ENCODE measurements at regions not wholly inside any gene's neighbourhood (a gene's known extent, or its start where the extent isn't known, plus 50 kb on each side); places are given as distances from the start of the nearest gene placed in this dataset.

DNA sequence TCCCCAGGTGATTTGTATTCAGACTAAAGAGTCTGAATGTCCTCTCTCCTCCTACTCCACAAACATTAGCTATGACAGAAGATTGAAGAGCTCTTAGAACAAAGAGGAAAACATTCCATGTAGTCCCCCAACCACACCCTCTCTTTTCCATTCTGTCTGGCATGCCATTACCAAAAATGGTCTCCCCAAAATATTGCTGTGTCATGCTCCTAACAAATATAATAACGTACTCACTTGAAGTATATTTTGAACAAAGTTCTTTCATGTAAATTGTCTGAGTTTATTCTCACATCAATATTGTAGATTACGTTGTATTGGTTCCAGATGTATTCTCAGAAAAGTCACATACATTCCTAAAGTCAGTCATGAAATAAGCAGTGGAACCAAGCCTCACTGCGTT lies 467.3 kb upstream of the IRAK1BP1 start:
- Histone ChIP-seq H3K27ac (replicated peaks) (no peak overlapping the region), H3K27me3 (ENCODE audit: insufficient read depth, poor library complexity, severe bottlenecking) (no peaks in the 10 kb centered on the region), H3K4me3 (replicated peaks; ENCODE audit: insufficient read depth, low read length) (no peak overlapping the region)
- TF ChIP-seq, protein P1, sequence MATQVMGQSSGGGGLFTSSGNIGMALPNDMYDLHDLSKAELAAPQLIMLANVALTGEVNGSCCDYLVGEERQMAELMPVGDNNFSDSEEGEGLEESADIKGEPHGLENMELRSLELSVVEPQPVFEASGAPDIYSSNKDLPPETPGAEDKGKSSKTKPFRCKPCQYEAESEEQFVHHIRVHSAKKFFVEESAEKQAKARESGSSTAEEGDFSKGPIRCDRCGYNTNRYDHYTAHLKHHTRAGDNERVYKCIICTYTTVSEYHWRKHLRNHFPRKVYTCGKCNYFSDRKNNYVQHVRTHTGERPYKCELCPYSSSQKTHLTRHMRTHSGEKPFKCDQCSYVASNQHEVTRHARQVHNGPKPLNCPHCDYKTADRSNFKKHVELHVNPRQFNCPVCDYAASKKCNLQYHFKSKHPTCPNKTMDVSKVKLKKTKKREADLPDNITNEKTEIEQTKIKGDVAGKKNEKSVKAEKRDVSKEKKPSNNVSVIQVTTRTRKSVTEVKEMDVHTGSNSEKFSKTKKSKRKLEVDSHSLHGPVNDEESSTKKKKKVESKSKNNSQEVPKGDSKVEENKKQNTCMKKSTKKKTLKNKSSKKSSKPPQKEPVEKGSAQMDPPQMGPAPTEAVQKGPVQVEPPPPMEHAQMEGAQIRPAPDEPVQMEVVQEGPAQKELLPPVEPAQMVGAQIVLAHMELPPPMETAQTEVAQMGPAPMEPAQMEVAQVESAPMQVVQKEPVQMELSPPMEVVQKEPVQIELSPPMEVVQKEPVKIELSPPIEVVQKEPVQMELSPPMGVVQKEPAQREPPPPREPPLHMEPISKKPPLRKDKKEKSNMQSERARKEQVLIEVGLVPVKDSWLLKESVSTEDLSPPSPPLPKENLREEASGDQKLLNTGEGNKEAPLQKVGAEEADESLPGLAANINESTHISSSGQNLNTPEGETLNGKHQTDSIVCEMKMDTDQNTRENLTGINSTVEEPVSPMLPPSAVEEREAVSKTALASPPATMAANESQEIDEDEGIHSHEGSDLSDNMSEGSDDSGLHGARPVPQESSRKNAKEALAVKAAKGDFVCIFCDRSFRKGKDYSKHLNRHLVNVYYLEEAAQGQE (IDR thresholded peaks at IDR 0.05; ENCODE audit: insufficient replicate concordance, low read depth) = no peak
- TF ChIP-seq POLR2AphosphoS5 (IDR thresholded peaks at IDR 0.05; ENCODE audit: low read depth) = no peak
- TF ChIP-seq SPI1 (IDR thresholded peaks at IDR 0.05; ENCODE audit: borderline replicate concordance, low read depth) = no peak
- DNase-seq (ENCODE audit: low read depth in 1 of 2, low spot score in 1 of 2) = no peak

DNA sequence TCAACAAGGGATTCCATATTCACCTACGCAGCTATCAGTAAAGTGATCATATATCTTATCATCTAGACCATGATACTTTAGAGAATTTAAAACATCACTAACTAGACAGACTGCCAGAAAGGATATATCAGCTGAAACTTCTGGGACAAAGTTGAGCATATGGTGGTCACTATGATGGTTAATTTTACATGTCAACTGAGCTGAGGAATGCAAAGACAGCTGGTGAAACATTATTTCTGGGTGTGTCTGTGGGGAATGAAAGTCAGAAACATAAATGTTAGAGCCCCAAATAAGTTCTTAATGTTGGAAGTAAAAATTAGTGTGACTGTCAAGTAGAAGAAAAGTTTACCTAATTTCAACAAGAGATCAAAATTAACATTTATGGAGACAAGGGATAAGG lies 440.0 kb upstream of the IRAK1BP1 start:
- no peak for DNase-seq (ENCODE audit: low read depth in 1 of 2, low spot score in 1 of 2)
- H3K4me3 ChIP-seq (replicated peaks; ENCODE audit: insufficient read depth, low read length) = no peak overlapping the region
- TF ChIP-seq, protein P2, sequence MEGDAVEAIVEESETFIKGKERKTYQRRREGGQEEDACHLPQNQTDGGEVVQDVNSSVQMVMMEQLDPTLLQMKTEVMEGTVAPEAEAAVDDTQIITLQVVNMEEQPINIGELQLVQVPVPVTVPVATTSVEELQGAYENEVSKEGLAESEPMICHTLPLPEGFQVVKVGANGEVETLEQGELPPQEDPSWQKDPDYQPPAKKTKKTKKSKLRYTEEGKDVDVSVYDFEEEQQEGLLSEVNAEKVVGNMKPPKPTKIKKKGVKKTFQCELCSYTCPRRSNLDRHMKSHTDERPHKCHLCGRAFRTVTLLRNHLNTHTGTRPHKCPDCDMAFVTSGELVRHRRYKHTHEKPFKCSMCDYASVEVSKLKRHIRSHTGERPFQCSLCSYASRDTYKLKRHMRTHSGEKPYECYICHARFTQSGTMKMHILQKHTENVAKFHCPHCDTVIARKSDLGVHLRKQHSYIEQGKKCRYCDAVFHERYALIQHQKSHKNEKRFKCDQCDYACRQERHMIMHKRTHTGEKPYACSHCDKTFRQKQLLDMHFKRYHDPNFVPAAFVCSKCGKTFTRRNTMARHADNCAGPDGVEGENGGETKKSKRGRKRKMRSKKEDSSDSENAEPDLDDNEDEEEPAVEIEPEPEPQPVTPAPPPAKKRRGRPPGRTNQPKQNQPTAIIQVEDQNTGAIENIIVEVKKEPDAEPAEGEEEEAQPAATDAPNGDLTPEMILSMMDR (IDR thresholded peaks at IDR 0.05; ENCODE audit: insufficient read depth, low read length) = no peak
- TF ChIP-seq GABPA (IDR thresholded peaks at IDR 0.05; ENCODE audit: low read depth) = no peak
- TF ChIP-seq SPI1 (IDR thresholded peaks at IDR 0.05; ENCODE audit: borderline replicate concordance, low read depth) = no peak
- TF ChIP-seq, protein P1 (IDR thresholded peaks at IDR 0.05; ENCODE audit: insufficient replicate concordance, low read depth) = no peak
- no peak for TF ChIP-seq POLR2AphosphoS5 (IDR thresholded peaks at IDR 0.05; ENCODE audit: low read depth)

DNA sequence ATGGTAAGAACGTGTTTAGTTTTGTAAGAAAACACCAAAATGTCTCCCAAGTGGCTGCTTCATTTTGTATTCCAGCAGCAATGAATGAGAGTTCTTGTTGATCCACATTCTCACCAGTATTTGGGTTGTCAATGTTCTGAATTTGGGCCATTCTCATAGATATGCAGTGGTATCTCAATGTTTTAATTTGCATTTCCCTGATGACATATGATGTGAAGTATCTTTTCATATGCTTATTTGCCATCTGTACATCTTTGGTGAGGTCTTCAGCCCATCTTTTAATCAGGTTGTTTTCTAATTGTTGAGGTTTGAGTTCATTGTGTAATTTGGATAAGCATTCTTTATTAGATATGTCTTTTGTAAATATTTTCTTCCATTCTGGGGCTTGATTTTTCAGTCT lies 436.8 kb upstream of the IRAK1BP1 start:
- Histone ChIP-seq H3K27ac (replicated peaks) (no peak overlapping the region), H3K4me3 (replicated peaks; ENCODE audit: insufficient read depth, low read length) (no peak overlapping the region), H3K27me3 (ENCODE audit: insufficient read depth, poor library complexity, severe bottlenecking) (no peaks in the 10 kb centered on the region)
- DNase-seq (ENCODE audit: low read depth in 1 of 2, low spot score in 1 of 2) = no peak
- TF ChIP-seq, protein P1 (IDR thresholded peaks at IDR 0.05; ENCODE audit: insufficient replicate concordance, low read depth) = no peak
- TF ChIP-seq GABPA (IDR thresholded peaks at IDR 0.05; ENCODE audit: low read depth) = no peak
- TF ChIP-seq, protein P2 (IDR thresholded peaks at IDR 0.05; ENCODE audit: insufficient read depth, low read length) = no peak

More for the DNA sequence above, 440.0 kb upstream of the IRAK1BP1 start:
- H3K27me3 ChIP-seq (ENCODE audit: insufficient read depth, poor library complexity, severe bottlenecking) = no peaks in the 10 kb centered on the region
- H3K27ac ChIP-seq (replicated peaks) = no peak overlapping the region

DNA sequence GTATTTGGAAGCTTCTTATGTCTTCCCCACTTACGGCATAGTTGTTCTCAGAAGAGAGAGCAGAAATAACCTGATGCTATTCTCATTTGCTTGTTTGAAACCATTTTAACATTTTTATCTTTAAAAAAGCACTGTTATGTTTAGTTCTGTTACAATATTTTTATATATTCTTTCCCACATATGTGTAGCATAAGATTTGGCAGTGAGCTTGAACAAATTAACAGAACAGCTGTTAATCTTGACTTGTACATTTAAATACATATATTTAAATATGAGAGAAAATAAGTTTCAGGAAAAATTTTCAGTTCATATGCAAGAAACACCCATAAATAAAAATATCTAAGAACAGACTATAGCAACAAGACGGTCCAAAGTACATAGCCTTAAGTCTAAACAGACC lies 431.7 kb upstream of the IRAK1BP1 start:
- no peak for TF ChIP-seq POLR2AphosphoS5 (IDR thresholded peaks at IDR 0.05; ENCODE audit: low read depth)
- no peak for DNase-seq (ENCODE audit: low read depth in 1 of 2, low spot score in 1 of 2)

More for the DNA sequence above, 431.7 kb upstream of the IRAK1BP1 start:
- H3K27ac ChIP-seq (replicated peaks) = no peak overlapping the region
- no peak overlapping the region for H3K4me3 ChIP-seq (replicated peaks; ENCODE audit: insufficient read depth, low read length)
- H3K27me3 ChIP-seq (ENCODE audit: insufficient read depth, poor library complexity, severe bottlenecking) = no peaks in the 10 kb centered on the region
